DND-41 (cell line): ENCODE measurements at regions not wholly inside any gene's neighbourhood (a gene's known extent, or its start where the extent isn't known, plus 50 kb on each side); places are given as distances from the start of the nearest gene placed in this dataset.

Experiments
- CTCF ChIP-seq: IDR thresholded peaks from 2 replicates; pipeline ENCODE4 v1.5.1; 2012; ENCODE audit warnings: borderline replicate concordance, low read length, moderate library complexity, mild to moderate bottlenecking; ENCODE audit not compliant: poor library complexity, severe bottlenecking; ENCODE audit errors: extremely low read depth
- EZH2 ChIP-seq: IDR thresholded peaks from 3 replicates; pipeline ENCODE4 v1.6.1; 2012; ENCODE audit warnings: borderline replicate concordance, low read depth, mild to moderate bottlenecking, moderate library complexity, low read length, inconsistent platforms; ENCODE audit not compliant: severe bottlenecking

- TF ChIP-seq CTCF: no peak
- TF ChIP-seq EZH2: no peak
Measured at GRCh38 chr20:60252866-60253265, 294.6 kb downstream of the CDH26 start.
